BJ (cell line): ENCODE measurements at regions not wholly inside any gene's neighbourhood (a gene's known extent, or its start where the extent isn't known, plus 50 kb on each side); places are given as distances from the start of the nearest gene placed in this dataset.

ENCODE experiments used
- CTCF ChIA-PET: fragments of 350-600 bp; formaldehyde crosslinking; extraction: SDS; loops from one replicate; lab custom pipeline; 2021; ENCODE audit warnings: antibody characterized with exemption, inconsistent platforms; lab: Yijun Ruan, JAX
- POLR2A ChIA-PET: fragments of 300-600 bp; sonication (Branson Sonifier 250); formaldehyde crosslinking; extraction: SDS; loops from one replicate; lab custom pipeline; 2021; ENCODE audit warnings: antibody characterized with exemption; lab: Charles Lee
- DNase-seq: peaks from one replicate; pipeline ENCODE4 v3.0.0-alpha.2; 2011; ENCODE audit warnings: low read depth
- H3K27me3 ChIP-seq: 2 replicates; pipeline ENCODE4 v1.6.0; 2011; ENCODE audit warnings: low read length; ENCODE audit not compliant: control insufficient read depth, insufficient read depth
- H3K36me3 ChIP-seq: 2 replicates; pipeline ENCODE4 v1.5.1; 2011; ENCODE audit warnings: low read length; ENCODE audit not compliant: control insufficient read depth, insufficient read depth
- H3K4me3 ChIP-seq: 2 replicates; pipeline ENCODE4 v1.5.1; 2011; ENCODE audit warnings: low read depth, mild to moderate bottlenecking, control low read depth, low read length
- TF ChIP-seq, protein P1 (sequence below): IDR thresholded peaks from 2 replicates; pipeline ENCODE4 v1.5.1; 2011; ENCODE audit warnings: low read depth, mild to moderate bottlenecking, control low read depth, inconsistent platforms, low read length, moderate library complexity; ENCODE audit not compliant: insufficient read depth

DNA sequence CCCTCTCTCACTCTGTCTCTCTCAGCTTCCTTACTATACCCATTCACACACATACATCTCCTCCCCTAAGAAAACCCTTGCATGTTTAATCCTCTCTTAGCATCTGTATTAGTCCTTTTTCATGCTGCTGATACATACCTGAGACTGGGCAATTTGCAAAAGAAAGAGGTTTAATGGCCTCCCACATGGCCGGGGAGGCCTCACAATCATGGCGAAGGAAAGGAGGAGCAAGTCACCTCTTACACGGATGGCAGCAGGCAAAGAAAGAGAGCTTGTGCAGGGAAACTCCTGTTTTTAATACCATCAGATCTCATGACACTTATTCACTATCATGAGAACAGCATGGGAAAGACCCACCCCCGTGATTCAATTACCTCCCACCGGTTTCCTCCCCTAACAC is 398.5 kb upstream of the SASH1 start:
- ChIA-PET CTCF (no interaction called here), POLR2A (no interaction called here)
- no peaks in the 10 kb centered on the region for H3K36me3 ChIP-seq
- H3K27me3 ChIP-seq, result no peaks in the 10 kb centered on the region
- no peak overlapping the region for H3K4me3 ChIP-seq
- TF ChIP-seq, protein P1, sequence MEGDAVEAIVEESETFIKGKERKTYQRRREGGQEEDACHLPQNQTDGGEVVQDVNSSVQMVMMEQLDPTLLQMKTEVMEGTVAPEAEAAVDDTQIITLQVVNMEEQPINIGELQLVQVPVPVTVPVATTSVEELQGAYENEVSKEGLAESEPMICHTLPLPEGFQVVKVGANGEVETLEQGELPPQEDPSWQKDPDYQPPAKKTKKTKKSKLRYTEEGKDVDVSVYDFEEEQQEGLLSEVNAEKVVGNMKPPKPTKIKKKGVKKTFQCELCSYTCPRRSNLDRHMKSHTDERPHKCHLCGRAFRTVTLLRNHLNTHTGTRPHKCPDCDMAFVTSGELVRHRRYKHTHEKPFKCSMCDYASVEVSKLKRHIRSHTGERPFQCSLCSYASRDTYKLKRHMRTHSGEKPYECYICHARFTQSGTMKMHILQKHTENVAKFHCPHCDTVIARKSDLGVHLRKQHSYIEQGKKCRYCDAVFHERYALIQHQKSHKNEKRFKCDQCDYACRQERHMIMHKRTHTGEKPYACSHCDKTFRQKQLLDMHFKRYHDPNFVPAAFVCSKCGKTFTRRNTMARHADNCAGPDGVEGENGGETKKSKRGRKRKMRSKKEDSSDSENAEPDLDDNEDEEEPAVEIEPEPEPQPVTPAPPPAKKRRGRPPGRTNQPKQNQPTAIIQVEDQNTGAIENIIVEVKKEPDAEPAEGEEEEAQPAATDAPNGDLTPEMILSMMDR, result no peak
- no peak for DNase-seq

DNA sequence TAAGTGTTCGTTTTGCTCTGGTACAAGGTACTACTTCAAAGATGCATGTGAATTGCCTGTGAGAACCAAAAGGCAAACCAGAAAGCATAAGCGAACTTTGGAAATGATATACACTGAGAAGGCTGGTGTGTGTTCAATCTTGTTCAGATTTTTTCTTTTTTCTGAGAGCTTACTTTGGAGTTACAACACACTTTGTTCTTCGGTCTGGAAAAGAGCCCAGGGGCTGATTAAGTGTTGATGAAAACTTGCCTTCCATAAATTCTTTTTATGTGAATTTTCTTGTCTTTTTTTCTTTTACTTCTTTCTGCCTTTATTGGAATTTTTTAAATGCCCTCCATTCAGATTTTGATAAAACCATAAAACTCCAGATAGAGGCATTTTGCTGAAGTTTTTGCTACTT is 395.1 kb upstream of the SASH1 start:
- POLR2A ChIA-PET, result interaction anchor here (0.7 kb wide), 1 partner anchor 323 kb away, joined by 5 read pairs; no protein-coding TSS in a partner anchor
- Histone ChIP-seq H3K27me3 (no peaks in the 10 kb centered on the region), H3K36me3 (no peaks in the 10 kb centered on the region), H3K4me3 (no peak overlapping the region)
- CTCF ChIA-PET, result interaction anchor here (1.3 to 1.5 kb wide), 2 partner anchors 24 to 195 kb away, joined by 3 read pairs; no protein-coding TSS in a partner anchor
- TF ChIP-seq, protein P1, result no peak
- peak; percentile 82 for DNase-seq

DNA sequence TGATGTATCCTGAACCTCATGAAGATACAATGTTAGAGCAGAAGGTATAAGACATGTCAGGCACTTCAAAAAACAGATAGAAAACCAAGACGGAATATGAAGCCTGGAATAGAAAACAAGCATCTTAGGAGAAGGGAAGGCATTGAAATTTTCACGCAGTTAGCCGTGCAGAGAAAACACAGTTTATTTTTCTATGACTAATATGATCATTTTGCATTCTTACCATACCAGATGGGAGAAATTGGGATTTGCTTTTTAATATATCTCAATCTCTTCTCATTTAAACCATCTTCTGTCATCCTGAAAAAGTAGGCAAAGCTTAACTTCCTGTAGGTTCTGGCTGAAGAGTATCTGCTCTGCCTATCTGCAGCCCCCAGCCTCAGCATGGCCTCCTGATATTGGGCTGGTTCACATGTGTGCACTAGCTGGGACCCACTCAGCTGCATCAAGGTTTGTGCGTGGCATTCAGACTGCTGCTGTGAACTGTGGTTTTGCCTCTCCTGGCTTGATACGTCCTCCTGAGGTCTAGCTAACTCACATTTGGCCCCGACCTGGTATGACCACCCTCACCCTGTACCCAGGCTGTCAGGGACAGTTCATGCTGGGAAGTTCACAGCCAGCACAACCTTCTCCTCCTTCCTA is 392.5 kb upstream of the SASH1 start:
- H3K27me3 ChIP-seq, result no peaks in the 10 kb centered on the region
- CTCF ChIA-PET, result no interaction called here
- H3K36me3 ChIP-seq, result no peaks in the 10 kb centered on the region
- TF ChIP-seq, protein P1, result no peak
- DNase-seq, result no peak
- POLR2A ChIA-PET, result interaction anchor here (0.6 kb wide), 1 partner anchor 9 kb away, joined by 3 read pairs; no protein-coding TSS in a partner anchor
- no peak overlapping the region for H3K4me3 ChIP-seq

DNA sequence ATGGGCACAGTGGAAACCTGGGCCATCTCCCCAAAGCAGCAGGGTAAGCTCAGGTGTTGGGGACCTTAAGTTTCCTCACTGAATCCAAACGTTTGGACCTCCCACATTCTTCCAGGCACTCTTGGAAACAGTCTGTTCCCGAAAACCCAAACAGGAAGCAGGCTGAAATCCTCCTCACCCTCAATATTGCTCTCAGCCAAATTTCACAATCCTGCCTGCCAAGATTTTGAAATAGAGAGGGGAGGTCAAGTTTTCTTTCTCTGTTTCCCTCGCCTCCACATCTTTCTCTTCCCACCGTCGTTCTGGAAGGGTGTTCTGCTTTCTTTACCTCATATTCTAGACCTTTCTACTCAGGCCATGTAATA is 392.0 kb upstream of the SASH1 start:
- TF ChIP-seq, protein P1, result no peak
- ChIA-PET CTCF (no interaction called here), POLR2A (interaction anchor here (0.6 kb wide), 1 partner anchor 9 kb away, joined by 3 read pairs; no protein-coding TSS in a partner anchor)
- no peak for DNase-seq
- Histone ChIP-seq H3K36me3 (no peaks in the 10 kb centered on the region), H3K4me3 (no peak overlapping the region), H3K27me3 (no peaks in the 10 kb centered on the region)

DNA sequence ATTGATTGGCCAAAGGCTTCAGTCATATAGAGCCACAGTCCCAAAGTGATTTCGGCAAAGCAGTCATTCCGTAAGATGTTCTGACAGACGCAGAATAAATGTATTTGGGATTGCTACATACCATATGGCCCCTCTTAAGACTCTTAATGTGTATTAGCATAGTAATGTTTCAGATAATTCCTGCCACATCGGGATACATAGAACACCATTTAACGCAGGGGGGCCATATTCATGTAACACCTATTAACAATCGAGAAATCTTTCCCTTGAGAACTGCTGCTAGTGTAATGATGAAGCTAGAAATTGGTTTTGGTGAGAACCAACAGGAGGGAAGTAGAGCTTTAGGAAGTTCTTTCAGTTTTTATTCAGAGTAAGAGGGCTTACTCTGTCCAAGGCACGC is 390.9 kb upstream of the SASH1 start:
- no peak overlapping the region for H3K4me3 ChIP-seq
- no peaks in the 10 kb centered on the region for H3K27me3 ChIP-seq
- POLR2A ChIA-PET, result no interaction called here
- CTCF ChIA-PET, result interaction anchor here (0.7 to 1.0 kb wide), 2 partner anchors 16 to 19 kb away, joined by 3 read pairs; no protein-coding TSS in a partner anchor
- DNase-seq, result no peak
- no peaks in the 10 kb centered on the region for H3K36me3 ChIP-seq
- TF ChIP-seq, protein P1, result no peak
